KMS-11 (cell line): ENCODE measurements at regions not wholly inside any gene's neighbourhood (a gene's known extent, or its start where the extent isn't known, plus 50 kb on each side); places are given as distances from the start of the nearest gene placed in this dataset.

ENCODE experiments used
- H2AFZ ChIP-seq: fragments of 200-600 bp; sonication (generic); 2 replicates; pipeline ENCODE4 v1.6.1; 2016; ENCODE audit warnings: antibody characterized with exemption, mixed run types, low read depth
- H3K27ac ChIP-seq: fragments of 200-600 bp; sonication (generic); 2 replicates; pipeline ENCODE4 v1.6.1; 2016; ENCODE audit warnings: mild to moderate bottlenecking, mixed run types
- H3K27me3 ChIP-seq: fragments of 200-600 bp; sonication (generic); 2 replicates; pipeline ENCODE4 v1.6.1; 2017; ENCODE audit warnings: mild to moderate bottlenecking, low read depth, mixed run types, moderate library complexity; ENCODE audit not compliant: insufficient read depth
- H3K36me3 ChIP-seq: fragments of 200-600 bp; sonication (generic); 2 replicates; pipeline ENCODE4 v1.6.1; 2017; ENCODE audit warnings: mild to moderate bottlenecking, mixed run types; ENCODE audit not compliant: insufficient read depth
- H3K4me1 ChIP-seq: fragments of 200-600 bp; sonication (generic); 2 replicates; pipeline ENCODE4 v1.6.1; 2016; ENCODE audit warnings: mild to moderate bottlenecking, low read depth, mixed run types; ENCODE audit not compliant: poor library complexity, severe bottlenecking
- H3K4me2 ChIP-seq: fragments of 200-600 bp; sonication (generic); 2 replicates; pipeline ENCODE4 v1.7.0; 2016; ENCODE audit warnings: mild to moderate bottlenecking, mixed run types
- H3K4me3 ChIP-seq: fragments of 200-600 bp; sonication (generic); IDR thresholded peaks from 2 replicates; pipeline ENCODE4 v1.6.1; 2017; ENCODE audit warnings: low read depth, low read length, mixed read lengths; ENCODE audit not compliant: insufficient read depth
- H3K79me2 ChIP-seq: fragments of 200-600 bp; sonication (generic); 2 replicates; pipeline ENCODE4 v1.6.1; 2016; ENCODE audit warnings: low read depth, mixed run types; ENCODE audit not compliant: insufficient read depth
- H3K9ac ChIP-seq: fragments of 200-600 bp; sonication (generic); 2 replicates; pipeline ENCODE4 v1.6.1; 2016; ENCODE audit warnings: mild to moderate bottlenecking, mixed run types
- H4K20me1 ChIP-seq: fragments of 200-600 bp; sonication (generic); 2 replicates; pipeline ENCODE4 v1.6.1; 2016; ENCODE audit warnings: mild to moderate bottlenecking, mixed run types; ENCODE audit not compliant: insufficient read depth
- TF ChIP-seq, protein P1 (sequence below): fragments of 200-600 bp; sonication (generic); conservative IDR thresholded peaks from 2 replicates; pipeline ENCODE4 v1.6.1; 2017; ENCODE audit warnings: low read depth, mild to moderate bottlenecking, antibody characterized with exemption, low read length, moderate library complexity, mixed read lengths

DNA sequence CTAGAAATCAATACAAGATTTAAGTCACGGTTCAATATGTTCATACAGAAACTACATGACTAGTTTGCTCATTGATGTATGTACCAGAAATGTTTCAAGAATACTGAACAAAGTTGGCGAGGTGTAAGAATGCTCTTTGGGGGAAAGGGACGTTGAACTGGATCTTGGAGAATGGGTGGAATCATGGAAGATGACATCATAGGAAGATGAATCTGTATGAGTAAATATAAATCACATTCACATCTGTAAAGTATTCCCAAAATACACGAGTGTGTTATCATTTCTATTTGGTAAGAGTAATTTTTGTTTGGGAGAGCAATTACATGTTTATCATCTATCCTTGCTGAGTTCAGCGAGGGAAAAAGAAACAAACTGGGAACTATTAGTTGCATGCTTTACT, 162.2 kb upstream of the TMTC1 start:
- Histone ChIP-seq H3K79me2 (no peaks in the 10 kb centered on the region), H3K36me3 (no peaks in the 10 kb centered on the region), H3K4me1 (no peaks in the 10 kb centered on the region)

DNA sequence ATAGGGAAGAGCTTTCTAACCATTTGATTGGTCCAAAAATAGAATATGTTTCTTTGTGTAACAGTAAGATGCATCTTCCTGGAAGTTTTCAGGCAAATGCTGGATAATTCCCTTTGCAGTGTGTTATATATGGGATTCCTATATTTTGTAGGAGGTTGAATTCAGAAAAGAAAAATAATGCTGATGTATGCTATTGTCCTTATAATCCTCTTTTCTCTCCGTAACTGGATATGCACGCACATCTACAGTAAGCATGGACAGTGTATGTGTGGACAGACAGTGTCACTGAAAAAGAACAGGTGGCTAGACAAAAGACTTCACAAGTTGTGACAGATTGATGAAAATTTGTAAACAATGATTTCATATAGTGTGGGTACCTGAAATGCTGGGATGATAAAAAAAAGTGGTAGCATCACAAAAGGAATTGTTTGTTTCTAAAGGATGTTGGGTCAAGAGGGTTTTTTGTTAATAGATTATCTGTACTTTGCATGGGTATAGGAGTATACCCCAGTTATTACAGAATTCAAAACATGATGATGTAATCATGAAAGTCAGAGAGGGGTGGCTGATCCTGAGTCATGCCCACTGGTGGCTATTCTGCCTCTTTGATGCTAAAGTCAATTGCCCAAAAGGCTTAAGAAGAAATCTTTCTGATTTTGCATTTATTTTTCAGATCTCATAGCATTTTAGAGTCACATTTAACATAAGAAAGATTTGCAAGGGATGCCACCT, 160.7 kb upstream of the TMTC1 start:
- TF ChIP-seq, protein P1, sequence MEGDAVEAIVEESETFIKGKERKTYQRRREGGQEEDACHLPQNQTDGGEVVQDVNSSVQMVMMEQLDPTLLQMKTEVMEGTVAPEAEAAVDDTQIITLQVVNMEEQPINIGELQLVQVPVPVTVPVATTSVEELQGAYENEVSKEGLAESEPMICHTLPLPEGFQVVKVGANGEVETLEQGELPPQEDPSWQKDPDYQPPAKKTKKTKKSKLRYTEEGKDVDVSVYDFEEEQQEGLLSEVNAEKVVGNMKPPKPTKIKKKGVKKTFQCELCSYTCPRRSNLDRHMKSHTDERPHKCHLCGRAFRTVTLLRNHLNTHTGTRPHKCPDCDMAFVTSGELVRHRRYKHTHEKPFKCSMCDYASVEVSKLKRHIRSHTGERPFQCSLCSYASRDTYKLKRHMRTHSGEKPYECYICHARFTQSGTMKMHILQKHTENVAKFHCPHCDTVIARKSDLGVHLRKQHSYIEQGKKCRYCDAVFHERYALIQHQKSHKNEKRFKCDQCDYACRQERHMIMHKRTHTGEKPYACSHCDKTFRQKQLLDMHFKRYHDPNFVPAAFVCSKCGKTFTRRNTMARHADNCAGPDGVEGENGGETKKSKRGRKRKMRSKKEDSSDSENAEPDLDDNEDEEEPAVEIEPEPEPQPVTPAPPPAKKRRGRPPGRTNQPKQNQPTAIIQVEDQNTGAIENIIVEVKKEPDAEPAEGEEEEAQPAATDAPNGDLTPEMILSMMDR, result no peak
- H3K79me2 ChIP-seq, result no peaks in the 10 kb centered on the region
- H3K4me1 ChIP-seq, result no peaks in the 10 kb centered on the region
- H3K4me2 ChIP-seq, result no peak overlapping the region
- H4K20me1 ChIP-seq, result no peaks in the 10 kb centered on the region
- no peak overlapping the region for H2AFZ ChIP-seq
- no peak overlapping the region for H3K4me3 ChIP-seq
- no peaks in the 10 kb centered on the region for H3K27me3 ChIP-seq
- no peak overlapping the region for H3K27ac ChIP-seq
- H3K36me3 ChIP-seq, result no peaks in the 10 kb centered on the region
- H3K9ac ChIP-seq, result no peak overlapping the region

More for the DNA sequence above, 162.2 kb upstream of the TMTC1 start:
- TF ChIP-seq, protein P1, result no peak
- Histone ChIP-seq H3K4me2 (no peak overlapping the region), H3K27ac (no peak overlapping the region), H2AFZ (no peak overlapping the region), H3K9ac (no peak overlapping the region), H3K4me3 (no peak overlapping the region), H4K20me1 (no peaks in the 10 kb centered on the region), H3K27me3 (no peaks in the 10 kb centered on the region)

DNA sequence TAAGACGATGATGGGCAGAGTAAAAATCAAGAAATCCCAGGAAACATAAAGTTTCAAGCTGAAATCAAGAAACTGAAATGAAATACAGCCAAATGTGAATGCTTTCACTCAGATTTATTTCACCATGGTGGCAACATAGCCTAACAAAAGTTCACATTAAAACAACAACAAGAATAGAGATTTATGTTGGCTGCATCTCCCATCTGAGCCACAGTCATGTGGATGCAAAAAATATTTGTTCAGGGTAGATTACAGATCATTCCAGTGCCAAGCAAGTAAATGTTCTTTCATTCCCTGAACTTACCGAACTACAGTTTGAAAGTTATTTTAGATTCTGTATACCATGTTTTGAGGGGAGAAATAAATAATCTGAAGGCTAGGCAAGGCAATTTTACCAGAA, 159.9 kb upstream of the TMTC1 start:
- no peaks in the 10 kb centered on the region for H3K27me3 ChIP-seq

DNA sequence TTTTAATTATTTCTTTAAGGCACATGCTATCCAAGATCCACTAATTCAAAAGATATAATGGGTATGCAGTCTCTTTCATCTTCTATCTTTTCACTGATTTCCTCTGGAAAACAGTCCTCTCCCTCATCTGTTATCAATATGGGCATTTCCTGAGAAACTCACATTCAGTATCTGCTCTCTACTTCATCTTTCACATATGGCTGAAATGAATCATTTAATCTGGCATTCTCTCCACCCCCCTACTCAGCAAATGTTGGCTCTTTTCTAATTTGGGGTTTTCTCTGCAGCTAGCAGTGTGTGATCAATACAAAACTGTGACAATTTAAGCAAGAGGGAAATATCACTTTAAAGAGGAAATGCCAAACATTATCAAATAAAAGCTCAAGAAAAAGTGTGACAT, 157.1 kb upstream of the TMTC1 start:
- Histone ChIP-seq H3K79me2 (no peaks in the 10 kb centered on the region), H3K36me3 (no peaks in the 10 kb centered on the region), H4K20me1 (no peaks in the 10 kb centered on the region), H2AFZ (no peak overlapping the region), H3K27me3 (no peaks in the 10 kb centered on the region), H3K4me1 (no peaks in the 10 kb centered on the region), H3K4me3 (no peak overlapping the region), H3K27ac (no peak overlapping the region), H3K9ac (no peak overlapping the region), H3K4me2 (no peak overlapping the region)
- TF ChIP-seq, protein P1, result no peak

More for the DNA sequence above, 159.9 kb upstream of the TMTC1 start:
- H3K4me2 ChIP-seq, result no peak overlapping the region
- no peak overlapping the region for H3K27ac ChIP-seq
- TF ChIP-seq, protein P1, result no peak
- no peaks in the 10 kb centered on the region for H3K79me2 ChIP-seq
- no peaks in the 10 kb centered on the region for H3K4me1 ChIP-seq
- no peaks in the 10 kb centered on the region for H4K20me1 ChIP-seq
- no peak overlapping the region for H2AFZ ChIP-seq
- H3K4me3 ChIP-seq, result no peak overlapping the region
- H3K9ac ChIP-seq, result no peak overlapping the region
- H3K36me3 ChIP-seq, result no peaks in the 10 kb centered on the region
